HG03354 (cell line): ENCODE measurements at regions not wholly inside any gene's neighbourhood (a gene's known extent, or its start where the extent isn't known, plus 50 kb on each side); places are given as distances from the start of the nearest gene placed in this dataset.
"Not testable (repeated sequence)": the region's sequence is repeated elsewhere in the genome, so short reads cannot be mapped to it uniquely, and the experiment has no call there.

Experiments used
- ATAC-seq: cut with Tn5 transposase; IDR thresholded peaks from one replicate; pipeline ENCODE4 v1.9.1; 2021; ENCODE audit warnings: mild to moderate bottlenecking; ENCODE audit not compliant: unreplicated experiment, poor library complexity, severe bottlenecking

DNA sequence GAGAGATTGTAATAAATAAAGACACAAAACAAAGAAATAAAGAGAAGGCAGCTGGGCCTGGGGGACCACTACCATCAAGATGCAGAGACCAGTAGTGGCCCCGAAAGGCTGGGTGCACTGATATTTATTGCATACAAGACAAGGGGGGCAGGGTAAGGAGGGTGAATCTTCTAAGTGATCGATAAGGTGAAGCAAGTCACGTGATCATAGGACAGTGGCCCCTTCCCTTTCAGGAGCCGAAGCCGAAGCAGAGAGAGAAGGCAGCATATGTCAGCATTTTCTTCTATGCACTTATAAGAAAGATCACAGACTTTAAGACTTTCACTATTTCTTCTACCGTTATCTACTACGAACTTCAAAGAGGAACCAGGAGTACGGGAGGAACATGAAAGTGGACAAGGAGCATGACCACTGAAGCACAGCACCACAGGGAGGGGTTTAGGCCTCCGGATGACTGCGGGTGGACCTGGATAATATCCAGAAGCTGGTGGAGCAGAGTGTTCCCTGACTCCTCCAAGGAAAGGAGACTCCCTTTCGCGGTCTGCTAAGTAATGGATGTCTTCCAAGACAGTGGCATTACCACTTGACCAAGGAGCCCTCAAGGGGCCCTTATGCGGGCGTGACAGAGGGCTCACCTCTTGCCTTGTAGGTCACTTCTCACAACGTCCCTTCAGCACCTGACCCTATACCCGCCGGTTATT is 126.4 kb downstream of the RBM46 start:
- ATAC-seq: not testable (repeated sequence)

DNA sequence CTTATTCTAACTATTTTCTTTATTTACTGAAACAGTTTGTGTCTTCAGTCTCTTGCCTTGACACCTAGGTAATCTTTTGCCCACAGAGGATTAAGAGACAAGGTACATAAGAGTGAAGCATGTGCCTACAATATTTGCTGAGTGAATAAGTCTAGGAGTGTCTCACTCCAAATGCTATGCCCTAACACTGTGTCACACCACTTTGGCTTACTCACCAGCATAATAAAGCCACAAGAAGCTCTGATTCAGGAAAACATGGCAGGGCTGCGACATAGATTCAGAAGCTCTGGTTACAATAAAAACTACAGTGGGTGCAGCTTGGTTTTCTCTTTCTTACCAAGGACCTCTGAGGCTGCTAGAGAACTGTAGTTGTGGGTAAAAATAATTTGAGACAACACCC is 127.1 kb downstream of the RBM46 start:
- no peak for ATAC-seq

DNA sequence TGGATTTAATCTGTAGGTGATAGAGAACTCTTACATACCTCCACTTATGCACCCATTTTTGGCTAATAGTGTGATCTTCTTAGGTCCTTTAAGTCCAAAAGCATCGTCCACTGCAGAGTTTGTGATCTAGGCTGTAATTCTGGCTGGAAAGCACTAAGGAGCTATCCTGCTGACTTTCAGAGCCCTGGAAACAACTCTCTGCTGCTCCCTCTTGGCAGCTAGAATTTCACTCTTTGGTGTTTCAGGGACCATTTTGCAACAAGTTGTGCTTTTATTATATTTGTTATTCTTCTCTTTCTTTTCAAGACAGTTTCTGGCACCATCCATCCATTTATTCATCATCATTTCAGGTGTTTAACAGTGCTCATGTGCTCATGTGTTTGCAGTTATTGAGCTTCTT is 130.0 kb downstream of the RBM46 start:
- ATAC-seq: no peak

DNA sequence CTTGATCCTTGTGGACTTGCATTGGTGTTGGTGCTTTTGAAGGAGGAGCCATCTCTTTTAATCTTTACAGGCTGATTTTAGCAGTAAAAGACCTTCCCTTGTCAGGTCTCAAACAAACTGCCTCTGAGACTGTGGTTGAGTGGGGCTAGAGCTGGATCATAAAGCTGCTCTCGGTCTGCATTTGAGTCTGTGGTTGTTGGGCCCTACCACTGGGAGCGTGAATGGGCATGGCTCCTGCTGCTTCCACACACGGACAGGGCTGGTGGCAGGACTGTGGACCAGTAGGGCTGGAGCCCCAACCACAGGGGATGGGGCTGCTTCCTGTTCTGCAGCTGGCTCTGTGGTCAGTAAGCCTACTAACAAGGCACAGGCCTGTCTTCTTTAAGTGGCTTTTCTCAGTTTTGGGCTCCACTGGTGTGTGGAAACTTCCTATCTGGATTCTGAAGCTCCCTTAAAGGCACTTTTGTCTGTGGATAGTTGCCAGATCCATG is 130.6 kb downstream of the RBM46 start:
- ATAC-seq: no peak

DNA sequence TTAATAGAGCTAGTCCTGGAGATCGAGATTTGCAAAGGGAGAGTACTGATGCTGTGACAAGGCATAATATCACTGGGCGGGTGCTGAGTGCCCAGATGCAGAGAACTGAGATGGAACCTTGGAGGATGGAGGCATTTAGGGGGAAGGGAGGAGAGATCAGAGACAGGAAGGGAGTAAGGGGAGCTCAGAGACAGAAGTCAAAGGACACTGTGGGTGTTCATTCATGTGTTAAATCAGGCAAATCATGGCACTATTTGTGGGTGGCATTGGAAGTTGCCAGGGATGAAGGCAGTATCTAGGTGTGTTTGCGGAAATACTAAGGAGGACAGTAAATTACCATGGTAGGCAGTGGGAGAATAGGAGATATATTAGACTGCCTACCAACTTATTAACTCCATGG is 135.0 kb downstream of the RBM46 start:
- ATAC-seq: no peak

DNA sequence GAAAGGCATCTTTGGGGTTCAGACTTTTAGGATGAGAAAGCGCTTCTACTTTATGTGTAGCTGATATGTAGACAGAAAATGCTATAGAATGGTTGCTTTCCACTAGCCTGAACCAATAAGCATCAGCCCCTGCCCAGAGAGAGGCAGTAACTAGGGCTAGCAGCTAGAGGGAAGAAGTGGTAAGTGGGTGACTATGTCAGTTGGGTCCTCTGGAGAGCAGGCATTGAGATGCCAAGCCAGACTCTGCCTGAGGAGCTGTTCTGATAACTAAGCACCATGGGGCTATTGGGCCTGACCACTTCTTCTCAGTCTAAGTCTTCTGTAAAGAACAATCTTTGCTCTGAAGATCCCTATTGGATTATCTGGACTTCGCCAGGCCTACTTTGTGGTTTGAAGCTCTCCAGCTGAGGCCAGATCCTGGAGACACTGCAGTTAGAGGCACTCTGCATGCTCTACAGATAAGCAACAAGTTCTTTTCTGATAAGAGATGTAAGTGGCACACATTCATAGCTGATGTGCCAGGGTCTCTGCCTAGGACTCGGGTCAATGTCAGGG is 146.1 kb downstream of the RBM46 start:
- ATAC-seq: no peak

DNA sequence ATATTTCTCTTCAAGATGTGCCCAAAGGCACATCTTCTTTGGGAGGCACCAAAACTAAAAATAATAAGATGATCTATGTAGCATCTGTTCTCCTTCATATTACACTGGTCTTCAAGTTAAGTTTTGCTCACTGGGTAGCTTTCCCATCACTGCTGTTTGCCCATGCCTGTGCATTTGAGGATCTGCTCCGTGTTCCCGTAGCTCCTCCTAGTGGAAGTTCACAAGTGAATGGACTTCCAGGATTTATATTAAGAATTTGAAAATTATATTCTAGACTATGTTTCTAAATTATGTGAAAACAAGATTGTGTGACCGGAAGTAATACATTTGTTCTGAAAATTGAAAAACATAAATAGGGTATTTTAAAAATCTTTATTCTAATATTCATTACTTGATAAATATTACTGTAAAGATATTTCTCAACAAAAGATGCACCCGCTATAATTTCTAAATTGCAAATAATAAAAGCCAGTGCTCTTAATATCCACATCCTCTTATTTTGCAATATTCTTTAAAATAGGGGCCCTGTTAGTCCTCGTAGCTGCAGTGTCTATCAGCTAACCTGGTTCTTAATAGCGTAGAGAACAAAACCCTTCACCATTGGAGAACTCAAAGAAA is 147.7 kb downstream of the RBM46 start:
- ATAC-seq: no peak

DNA sequence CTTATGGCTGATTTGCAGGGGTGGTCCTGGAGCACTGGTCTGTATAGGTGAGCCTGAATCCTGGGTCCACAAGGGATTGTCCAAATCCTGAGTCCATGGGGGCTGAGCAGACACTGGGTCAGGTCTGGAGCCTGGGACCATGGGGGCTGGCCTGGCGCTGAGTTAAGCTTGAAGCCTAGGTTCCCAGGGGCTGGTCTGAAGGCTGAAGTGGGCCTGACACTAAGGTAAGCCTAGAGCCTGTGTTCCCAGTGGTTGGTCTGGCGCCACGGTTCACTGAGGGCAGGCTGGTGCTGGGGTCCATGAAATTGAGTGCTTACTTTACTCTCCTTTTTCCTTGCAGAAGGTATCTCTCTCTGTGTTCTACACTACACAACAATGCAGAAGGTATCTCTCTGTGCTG is 155.8 kb downstream of the RBM46 start:
- no peak for ATAC-seq

DNA sequence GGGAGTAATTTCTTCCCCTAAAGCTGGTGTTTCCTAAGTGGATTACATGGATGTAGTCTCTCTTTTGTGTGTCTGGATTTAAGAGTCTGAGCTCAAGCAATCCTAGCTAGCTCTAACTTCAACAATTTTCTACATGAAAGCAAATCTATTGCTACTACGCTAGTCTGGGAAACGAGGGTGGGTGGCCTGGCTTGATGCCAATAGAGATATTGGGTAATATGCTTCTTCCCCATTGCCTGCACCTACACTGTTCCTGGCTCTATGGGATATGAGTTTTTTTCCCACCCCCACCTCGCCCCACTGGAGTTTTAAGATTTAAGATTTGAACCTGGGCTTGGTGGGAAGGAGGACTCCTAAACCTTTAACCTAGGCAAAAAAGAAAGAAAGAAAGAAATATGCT is 158.8 kb downstream of the RBM46 start:
- no peak for ATAC-seq

DNA sequence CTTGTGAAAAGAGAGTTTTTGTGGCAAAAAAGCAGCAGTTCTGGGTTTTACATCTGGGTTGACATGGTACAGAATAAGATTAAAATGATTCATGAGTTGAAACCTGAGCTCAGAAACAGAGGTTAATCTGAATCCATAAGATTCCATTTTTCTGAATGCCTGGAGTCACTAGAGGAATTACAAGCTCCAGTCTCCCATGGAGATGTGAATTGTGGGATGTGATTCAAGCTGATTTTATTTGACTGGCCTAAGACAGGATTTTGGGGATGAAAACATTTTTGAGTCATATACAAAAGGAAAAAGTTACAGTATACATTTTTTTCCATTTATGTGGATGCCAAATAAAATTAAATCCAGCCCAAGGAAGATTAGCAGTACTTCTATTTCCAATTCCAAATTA is 161.1 kb downstream of the RBM46 start:
- ATAC-seq: no peak

DNA sequence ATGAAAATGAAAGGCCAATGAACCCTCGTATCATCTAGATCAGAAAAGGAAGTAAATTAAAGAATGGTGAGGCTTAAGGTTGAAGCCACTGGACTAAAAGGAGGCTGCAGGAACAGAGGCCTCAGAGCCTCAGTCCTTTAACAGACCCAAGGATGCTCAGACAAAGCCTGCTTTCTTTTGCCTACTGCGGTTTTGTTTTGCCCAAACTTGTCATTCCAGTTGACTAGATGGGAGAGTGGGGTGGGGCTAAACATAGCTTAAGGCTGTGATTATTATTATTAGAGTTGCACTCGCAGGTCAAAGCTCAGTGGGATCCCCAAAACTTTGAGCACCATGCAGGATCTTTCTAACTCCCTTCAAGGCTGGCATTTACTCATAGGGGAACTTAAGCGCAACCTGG is 163.9 kb downstream of the RBM46 start:
- ATAC-seq: no peak

DNA sequence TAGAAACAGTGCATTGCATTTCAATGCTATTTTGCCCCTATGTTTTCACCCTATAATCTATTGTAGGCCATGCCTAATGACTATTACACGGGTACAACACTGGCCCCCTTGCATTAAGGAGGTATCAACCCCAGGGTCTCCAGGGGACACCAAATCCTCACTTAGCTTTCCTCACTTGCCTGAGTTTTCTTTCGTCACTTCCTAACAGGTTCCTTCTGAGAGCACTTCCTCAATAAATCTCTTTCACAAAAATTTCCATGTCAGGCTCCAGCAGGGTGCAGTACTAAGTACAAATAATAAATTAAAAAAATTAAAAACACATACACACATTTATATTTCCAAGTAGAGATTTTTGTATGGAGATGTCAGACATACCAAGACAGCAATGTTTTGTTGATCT is 165.0 kb downstream of the RBM46 start:
- no peak for ATAC-seq

DNA sequence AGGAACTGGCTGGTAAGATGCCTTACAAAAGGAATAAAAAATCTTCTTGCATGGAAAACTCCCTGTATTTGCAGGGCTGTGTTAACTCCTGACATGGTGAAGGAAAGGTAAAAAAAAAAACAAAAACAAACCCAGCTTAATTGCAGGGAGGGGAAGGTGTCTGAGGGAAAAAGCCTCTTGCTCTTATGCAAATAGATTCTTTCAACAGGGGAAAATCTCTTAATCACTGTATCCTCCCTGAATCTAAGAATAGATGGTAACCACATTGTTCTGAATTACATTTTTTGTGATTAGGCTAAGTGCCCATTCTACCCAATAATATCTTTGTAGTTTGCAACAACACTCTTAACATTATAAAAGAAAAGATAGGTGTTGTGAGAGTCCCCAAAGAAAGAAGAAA is 172.6 kb downstream of the RBM46 start:
- no peak for ATAC-seq

DNA sequence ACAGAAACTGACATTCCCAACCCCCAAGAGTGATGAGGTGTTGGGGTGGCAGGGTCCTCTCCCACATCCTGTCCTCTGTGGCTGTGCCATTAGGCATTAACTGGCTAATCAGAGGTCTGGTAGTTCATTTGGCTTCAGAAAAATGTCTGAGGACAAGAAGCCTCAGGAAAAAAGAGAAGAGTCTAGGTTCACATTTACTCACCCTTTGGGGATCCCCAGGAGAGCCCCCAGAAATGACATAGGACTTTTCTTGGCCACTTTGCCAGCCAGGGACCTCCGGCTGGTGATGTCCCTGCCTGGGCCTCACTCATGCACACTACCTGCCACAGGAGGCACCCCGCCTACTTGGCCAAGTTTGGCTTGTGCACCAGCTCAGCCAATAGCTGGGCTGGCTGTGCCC is 173.0 kb downstream of the RBM46 start:
- ATAC-seq: no peak

DNA sequence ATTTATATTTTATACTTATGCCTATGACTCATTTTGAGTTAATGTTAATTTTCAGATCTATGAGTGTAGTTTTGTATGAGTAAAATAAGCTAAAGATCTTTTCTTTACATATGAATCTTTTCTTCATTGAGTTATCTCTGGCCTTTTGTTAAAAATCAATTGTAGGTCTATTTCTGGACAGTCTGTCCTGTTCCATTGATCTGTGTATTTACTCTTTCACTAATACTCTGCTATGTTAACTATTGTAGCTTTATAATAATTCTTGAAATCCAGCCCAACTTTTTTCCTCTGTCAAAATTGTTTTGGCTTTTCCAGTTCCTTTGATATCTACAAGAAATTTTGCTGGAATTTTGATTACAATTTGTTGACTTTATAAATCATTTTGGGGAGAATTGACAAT is 177.0 kb downstream of the RBM46 start:
- no peak for ATAC-seq

DNA sequence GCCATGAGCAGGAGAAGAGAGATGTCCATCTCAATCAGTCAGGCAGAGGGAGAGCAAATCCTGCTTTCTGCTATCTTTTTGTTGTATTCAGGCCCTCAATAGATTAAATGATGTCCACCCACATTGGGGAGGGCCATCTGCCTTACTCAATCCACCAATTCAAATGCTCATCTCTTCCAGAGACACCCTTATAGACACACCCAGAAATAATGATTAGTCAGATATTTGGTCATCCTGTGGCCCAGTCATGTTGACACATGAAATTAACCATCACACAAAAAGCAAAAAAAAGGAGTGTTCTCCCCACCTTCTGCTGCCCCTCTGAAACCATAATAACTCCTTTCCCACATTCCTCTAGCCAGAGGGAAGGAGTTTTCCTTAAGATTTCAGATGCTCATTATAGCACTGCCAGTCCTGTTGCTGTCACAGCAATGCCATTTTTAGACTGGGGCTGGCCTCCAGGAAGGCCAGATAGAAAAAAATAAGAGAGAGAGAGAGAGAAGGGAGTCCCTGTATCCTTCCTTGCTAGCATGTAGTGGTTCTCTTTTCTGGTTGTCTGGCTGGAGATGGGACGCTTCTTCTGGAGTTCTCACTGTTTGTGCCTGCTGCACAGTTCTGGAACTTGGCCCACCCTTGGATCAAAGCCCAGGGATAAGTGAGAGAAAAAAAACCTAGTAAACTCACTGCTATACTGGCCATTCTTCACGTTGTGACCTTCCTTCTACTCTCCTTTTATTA is 177.7 kb downstream of the RBM46 start:
- no peak for ATAC-seq

DNA sequence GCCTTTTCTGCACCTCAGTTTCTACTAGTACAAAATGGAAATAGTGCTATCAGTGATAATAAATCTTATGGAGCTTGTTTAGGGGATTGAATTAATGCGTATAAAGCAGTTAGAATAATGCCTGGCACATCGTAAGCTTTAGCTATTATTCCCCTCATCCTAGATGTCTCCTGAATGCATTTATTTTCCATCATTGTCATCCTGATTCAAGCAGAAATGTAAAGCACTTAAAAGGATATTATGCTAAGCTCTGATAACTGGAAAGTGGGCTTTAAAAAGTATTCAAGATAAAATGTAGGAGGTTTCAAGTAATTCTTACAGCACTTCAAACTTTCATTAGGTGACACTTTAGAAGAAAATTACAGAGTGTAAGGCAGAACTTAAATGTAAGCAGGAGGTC is 178.7 kb downstream of the RBM46 start:
- no peak for ATAC-seq

DNA sequence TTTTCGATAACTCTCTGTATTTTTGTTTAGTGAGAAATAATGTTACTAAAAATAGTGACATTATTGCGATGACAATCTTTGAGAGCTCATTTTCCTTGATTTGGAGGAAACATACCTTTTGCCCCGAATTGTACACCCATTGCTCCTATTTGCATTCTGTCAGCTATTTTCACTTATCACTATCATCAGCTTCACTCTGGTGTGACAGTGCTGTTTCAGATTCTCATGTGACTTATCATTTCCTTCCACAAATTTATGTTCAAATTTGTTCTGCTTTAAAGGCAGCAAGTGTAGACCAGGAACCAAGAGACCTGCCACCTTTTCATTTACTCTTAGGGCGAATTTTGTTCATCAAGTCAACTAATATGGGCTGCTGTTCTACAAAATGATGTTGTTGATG is 179.4 kb downstream of the RBM46 start:
- no peak for ATAC-seq

DNA sequence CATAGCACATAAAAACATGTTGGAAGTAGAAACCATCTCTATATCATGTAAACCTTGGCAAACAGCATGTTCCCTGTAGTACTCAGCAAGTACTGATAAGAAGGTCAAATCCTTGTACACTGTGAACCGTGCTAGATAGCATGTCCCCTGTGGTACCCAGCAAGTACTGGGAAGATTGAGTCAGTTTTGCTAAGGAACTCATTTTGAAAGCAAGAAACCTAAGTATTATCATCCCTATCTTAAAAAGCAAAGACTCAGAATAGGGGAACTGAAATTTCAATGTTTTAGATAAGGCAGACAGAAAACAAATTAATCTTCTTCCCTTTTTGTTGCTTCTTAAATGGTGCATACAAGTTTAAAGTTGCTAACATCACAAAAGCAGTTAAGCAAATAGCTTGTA is 180.2 kb downstream of the RBM46 start:
- ATAC-seq: peak; percentile 86

DNA sequence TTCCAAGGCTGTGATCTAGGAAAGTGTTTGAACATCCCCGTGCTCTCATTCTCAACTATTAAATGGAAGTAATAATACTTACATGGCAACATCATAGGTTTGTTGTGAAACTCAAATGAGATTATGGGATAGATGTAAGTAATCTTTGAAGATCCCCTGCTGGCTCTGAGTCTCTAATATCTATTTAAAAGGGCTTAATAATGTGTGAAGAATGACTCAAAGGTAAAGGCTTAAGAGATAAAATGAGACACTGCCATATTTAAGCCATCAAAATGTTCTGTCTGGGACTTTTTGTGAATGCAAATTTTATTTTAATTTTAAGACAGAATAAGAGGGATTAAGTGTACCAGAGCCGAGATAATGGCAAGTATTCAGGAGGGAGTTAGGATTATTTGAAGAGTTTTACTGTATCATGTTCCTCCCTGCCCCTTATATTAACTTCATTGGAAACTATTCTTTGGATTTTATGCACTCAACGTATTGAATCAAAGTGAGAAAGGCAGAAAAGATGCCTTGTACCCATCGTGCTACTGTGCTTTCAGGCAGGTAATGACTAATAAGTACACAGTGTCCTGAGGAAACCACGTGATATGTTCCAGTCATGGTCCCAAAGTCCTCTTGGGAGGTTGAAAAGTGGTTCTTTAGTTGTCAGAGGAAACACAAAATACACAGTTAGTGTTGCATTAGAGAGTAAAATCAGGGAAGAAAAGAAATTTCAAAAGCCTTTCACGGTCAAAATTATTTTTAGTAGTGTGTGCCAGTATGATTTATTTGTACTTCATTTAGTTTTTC is 192.4 kb downstream of the RBM46 start:
- ATAC-seq: no peak
